Muscle layer of duodenum (tissue), 2 donors: ENCODE measurements at regions not wholly inside any gene's neighbourhood (a gene's known extent, or its start where the extent isn't known, plus 50 kb on each side); places are given as distances from the start of the nearest gene placed in this dataset.

Experiments
- H3K27ac ChIP-seq: one replicate; pipeline ENCODE4 v1.7.0; 2013; ENCODE audit warnings: mild to moderate bottlenecking, low read length
- H3K27me3 ChIP-seq: one replicate; pipeline ENCODE4 v1.7.0; 2013; ENCODE audit warnings: low read depth, mild to moderate bottlenecking, control low read depth, low read length
- H3K36me3 ChIP-seq, 2 donors: one replicate each; pipeline ENCODE4 v1.7.0; 2013; ENCODE audit warnings: low read length in 2 of 2, control low read depth in 1 of 2, mild to moderate bottlenecking in 1 of 2; ENCODE audit not compliant: insufficient read depth in 2 of 2, control insufficient read depth in 1 of 2
- H3K4me1 ChIP-seq, 2 donors: one replicate each; pipeline ENCODE4 v1.7.0; 2013; ENCODE audit warnings: low read length in 2 of 2, mild to moderate bottlenecking in 2 of 2, control low read depth in 1 of 2, moderate library complexity in 1 of 2; ENCODE audit not compliant: insufficient read depth in 2 of 2, control insufficient read depth in 1 of 2
- H3K4me3 ChIP-seq, 2 donors: one replicate each; pipeline ENCODE4 v1.7.0; 2013; ENCODE audit warnings: low read length in 2 of 2, low read depth in 1 of 2, mild to moderate bottlenecking in 1 of 2
- H3K9me3 ChIP-seq, 2 donors: one replicate each; pipeline ENCODE4 v1.7.0; 2013; ENCODE audit warnings: low read length in 2 of 2, control low read depth in 1 of 2, mild to moderate bottlenecking in 1 of 2; ENCODE audit not compliant: control insufficient read depth in 1 of 2
- donor health status: healthy.

DNA sequence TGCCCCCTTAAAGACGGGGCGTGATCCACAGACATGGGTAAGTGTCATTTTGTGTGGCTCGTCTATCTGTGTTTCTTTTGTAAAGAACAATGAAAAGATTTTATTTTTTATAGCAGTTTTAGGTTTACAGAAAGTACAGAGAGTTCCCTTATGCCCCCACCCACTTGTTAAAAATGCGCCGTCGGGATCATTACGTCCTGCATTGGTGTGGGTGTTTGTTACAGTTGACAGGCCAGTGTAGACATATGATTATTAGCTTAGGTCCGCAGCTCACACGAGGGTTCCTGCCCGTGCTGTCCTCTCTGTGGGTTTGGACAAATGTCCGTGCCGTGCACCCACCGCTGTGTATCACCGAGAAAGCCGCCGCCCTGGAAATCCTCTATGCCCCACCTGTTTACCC lies 50.5 kb downstream of the RGS12 start:
- Histone ChIP-seq H3K27me3 (no peaks in the 10 kb centered on the region), H3K4me1 (peaks cover 3 to 12% of the 10 kb centered on the region in 2 donors), H3K4me3 (no peak overlapping the region), H3K9me3 (no peaks in the 10 kb centered on the region), H3K27ac (no peak overlapping the region), H3K36me3 (no peaks in the 10 kb centered on the region)

DNA sequence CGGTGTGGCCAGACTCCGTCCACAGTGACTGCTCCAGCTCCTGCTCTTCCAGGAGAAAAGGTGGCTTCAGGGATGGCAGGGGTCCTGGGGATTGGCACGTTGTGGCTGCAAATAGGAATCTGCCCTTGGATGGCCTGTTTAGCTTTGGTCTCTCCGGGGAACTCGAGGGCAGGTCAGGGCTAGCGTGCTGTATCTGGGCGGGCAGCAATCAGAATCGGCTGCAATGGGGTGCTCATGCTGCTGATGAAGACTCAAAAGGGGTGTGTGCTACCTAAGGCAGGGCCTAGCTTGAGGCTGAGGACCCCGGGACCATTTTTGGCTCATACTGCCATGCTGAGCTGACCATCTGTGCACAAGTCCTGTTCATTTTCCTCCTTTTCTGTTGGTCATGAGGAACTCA lies 51.3 kb downstream of the RGS12 start:
- no peaks in the 10 kb centered on the region for H3K27me3 ChIP-seq
- no peak overlapping the region for H3K27ac ChIP-seq
- no peak overlapping the region for H3K4me3 ChIP-seq
- no peaks in the 10 kb centered on the region for H3K36me3 ChIP-seq
- peaks cover 3 to 12% of the 10 kb centered on the region in 2 donors for H3K4me1 ChIP-seq
- no peaks in the 10 kb centered on the region for H3K9me3 ChIP-seq

DNA sequence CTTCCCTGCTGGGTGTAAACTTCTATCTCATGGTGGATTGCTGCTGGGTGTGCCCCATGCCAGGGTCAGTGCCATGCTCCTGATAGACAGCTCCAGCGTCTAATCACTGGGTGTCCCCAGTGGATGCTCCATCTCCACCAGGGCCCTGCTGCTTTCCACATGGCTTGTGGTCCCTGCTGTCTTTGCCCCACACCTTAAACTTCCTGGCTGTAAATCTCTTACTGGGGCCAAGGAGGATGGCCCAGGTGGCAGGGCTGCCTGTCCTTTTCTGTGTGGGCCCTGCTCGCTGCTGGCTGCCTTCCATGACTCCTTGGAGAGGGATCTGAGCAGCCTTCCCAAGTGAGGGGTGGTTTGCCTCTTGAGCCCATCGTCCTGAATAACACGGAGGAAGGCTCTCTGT lies 51.8 kb downstream of the RGS12 start:
- Histone ChIP-seq H3K9me3 (no peaks in the 10 kb centered on the region), H3K4me3 (no peak overlapping the region), H3K27ac (no peak overlapping the region), H3K36me3 (no peaks in the 10 kb centered on the region), H3K4me1 (peaks cover 3 to 12% of the 10 kb centered on the region in 2 donors), H3K27me3 (no peaks in the 10 kb centered on the region)

DNA sequence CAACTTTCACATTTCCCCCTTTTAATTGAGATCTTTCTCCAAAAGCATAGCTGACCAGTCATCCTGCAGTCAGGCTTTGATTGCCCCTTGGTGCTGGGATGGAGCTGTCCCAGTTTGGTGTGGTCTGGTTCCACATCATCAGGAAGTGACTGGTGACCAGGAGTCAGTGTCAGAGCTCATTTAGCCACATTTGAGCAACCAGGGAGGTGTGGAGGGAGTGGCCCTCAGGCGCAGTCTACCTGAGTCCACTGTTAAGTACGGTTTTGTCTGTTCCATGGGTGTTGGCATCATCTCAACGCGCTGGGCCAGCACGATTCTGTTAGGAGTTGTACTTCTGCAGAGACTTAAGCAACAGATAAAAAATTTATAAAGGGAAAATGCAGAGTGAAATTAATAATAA lies 52.6 kb downstream of the RGS12 start:
- H3K27ac ChIP-seq, result no peak overlapping the region

DNA sequence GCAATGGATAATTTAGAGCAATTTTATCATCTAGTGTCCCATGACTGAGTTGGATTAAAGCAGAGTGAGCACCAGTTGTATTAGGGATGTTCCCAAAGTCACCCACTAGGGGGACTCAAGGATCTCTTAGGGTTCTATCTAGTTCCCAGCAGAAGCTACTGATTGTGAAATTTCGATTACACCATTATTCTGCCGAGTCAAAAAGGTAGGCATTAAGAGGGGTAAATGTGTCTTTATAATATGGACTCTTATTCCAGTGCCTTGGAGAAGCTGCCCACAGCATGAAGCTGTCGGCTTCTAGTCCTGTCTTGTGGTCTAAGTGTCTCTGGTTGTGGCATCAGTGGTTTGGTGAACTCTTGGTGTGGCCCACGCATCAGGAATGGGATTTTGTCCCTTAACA lies 53.3 kb downstream of the RGS12 start:
- H3K27ac ChIP-seq, result no peak overlapping the region
- no peaks in the 10 kb centered on the region for H3K9me3 ChIP-seq
- H3K36me3 ChIP-seq, result no peaks in the 10 kb centered on the region
- no peak overlapping the region for H3K4me3 ChIP-seq
- no peaks in the 10 kb centered on the region for H3K27me3 ChIP-seq
- H3K4me1 ChIP-seq, result peaks cover 3 to 12% of the 10 kb centered on the region in 2 donors

More for the DNA sequence above, 52.6 kb downstream of the RGS12 start:
- Histone ChIP-seq H3K27me3 (no peaks in the 10 kb centered on the region), H3K4me1 (peaks cover 3 to 12% of the 10 kb centered on the region in 2 donors), H3K4me3 (no peak overlapping the region), H3K36me3 (no peaks in the 10 kb centered on the region), H3K9me3 (no peaks in the 10 kb centered on the region)

DNA sequence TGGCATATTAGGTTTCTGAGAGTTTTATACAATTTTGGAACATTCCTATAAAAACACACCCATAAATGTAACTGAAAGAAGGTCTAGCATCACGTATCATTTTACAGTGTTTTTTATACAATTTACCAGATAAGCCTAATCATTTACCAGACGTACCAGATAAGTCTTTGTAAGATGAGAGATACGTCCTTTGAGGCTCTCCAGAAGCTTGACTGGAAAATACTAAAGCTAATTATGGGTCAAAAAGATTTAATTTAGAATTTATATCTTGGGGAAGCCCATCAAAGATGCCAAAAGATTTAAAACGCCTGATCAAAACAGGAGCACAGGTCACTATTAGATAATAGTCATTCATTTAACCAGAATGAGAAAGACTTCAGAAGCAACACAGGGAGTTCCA lies 55.0 kb downstream of the RGS12 start:
- no peaks in the 10 kb centered on the region for H3K9me3 ChIP-seq
- H3K27ac ChIP-seq, result no peak overlapping the region
- no peaks in the 10 kb centered on the region for H3K36me3 ChIP-seq
- H3K27me3 ChIP-seq, result no peaks in the 10 kb centered on the region
- H3K4me1 ChIP-seq, result peaks cover 0 to 5% of the 10 kb centered on the region in 2 donors
- no peak overlapping the region for H3K4me3 ChIP-seq

DNA sequence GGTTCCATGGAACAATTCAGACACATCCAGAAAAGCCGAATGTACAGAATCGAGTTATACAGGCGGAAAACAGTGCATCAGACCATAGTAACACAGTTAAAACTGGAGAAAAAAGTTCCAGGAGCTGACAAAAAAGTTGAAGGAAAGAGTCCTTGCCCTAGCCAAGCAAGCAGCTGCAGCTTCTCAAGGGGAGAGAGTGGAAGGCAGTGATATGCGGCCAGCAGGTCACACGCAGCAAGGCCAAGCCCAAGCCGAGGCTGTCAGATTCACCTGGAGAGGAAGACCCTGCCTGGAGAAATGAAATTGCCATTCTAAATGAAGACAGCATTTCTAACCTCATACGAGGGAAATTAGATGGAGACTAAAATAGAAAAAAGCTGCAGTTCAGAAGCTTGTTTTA lies 55.8 kb downstream of the RGS12 start:
- Histone ChIP-seq H3K36me3 (no peaks in the 10 kb centered on the region), H3K4me3 (no peak overlapping the region), H3K4me1 (peaks cover 0 to 5% of the 10 kb centered on the region in 2 donors), H3K9me3 (no peaks in the 10 kb centered on the region), H3K27me3 (no peaks in the 10 kb centered on the region), H3K27ac (no peak overlapping the region)

DNA sequence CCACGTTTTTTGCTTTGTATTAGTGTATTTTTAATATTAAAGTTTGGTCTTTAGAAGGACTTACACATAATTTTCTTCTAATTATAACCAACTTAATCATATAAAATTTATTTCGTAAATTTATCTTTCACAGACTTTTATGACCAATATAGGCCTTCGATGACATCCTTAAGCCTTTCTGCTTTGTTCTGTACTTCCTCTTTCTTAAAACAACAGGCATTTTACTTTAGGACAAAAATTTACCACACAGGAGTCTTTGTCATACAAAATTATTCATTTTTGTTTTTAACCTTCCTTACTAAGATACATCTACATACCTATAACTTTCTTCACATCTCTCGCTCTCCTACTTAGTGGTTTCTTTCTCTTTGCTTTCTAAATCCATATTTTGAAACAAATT lies 56.3 kb downstream of the RGS12 start:
- H3K4me3 ChIP-seq, result no peak overlapping the region
- no peaks in the 10 kb centered on the region for H3K36me3 ChIP-seq
- H3K27me3 ChIP-seq, result no peaks in the 10 kb centered on the region
- peaks cover 0 to 5% of the 10 kb centered on the region in 2 donors for H3K4me1 ChIP-seq
- no peaks in the 10 kb centered on the region for H3K9me3 ChIP-seq
- H3K27ac ChIP-seq, result no peak overlapping the region

DNA sequence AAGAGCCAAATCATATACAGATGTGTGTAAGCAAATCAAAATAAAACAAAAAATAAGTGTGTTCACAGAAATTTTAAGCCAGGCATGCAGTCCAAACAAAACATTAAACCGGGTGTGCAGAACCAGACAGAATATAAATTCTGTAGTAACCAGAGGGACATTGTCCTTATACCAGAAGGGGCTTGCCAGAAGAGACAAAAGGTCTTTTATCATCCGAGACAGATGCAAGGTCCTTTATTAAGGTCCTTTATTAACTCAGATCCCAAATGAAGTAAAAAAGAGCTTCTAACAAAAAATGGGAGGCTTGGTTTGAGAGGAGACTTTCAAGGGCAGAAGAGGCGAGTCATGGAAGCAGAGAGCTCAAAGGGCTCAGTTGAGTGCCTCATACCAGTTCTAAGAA lies 59.2 kb downstream of the RGS12 start:
- H3K4me1 ChIP-seq, result no peaks in the 10 kb centered on the region
- H3K36me3 ChIP-seq, result no peaks in the 10 kb centered on the region
- no peaks in the 10 kb centered on the region for H3K9me3 ChIP-seq
- no peak overlapping the region for H3K4me3 ChIP-seq
- no peaks in the 10 kb centered on the region for H3K27me3 ChIP-seq
- H3K27ac ChIP-seq, result no peak overlapping the region

DNA sequence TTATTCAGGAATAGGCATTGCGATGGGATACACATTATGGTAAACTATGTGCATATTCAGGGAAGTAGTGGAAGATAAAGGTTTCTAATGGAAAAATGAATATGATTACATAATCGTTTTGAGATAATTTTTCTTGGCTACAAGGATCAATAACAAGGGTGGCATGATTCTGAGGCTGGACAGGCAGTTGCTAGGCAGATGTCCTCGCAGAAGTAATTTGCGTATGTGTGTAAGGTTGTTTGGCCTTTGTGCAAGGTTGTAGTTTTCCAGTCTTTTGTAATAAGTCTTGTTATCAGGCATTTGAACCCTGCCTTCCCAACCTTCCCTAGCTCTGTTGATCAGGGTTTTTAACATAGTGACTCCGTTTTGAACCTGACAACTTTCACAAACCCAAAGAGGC lies 59.7 kb downstream of the RGS12 start:
- no peak overlapping the region for H3K27ac ChIP-seq
- no peak overlapping the region for H3K4me3 ChIP-seq
- H3K4me1 ChIP-seq, result no peaks in the 10 kb centered on the region
- H3K36me3 ChIP-seq, result no peaks in the 10 kb centered on the region
- no peaks in the 10 kb centered on the region for H3K27me3 ChIP-seq
- H3K9me3 ChIP-seq, result no peaks in the 10 kb centered on the region

DNA sequence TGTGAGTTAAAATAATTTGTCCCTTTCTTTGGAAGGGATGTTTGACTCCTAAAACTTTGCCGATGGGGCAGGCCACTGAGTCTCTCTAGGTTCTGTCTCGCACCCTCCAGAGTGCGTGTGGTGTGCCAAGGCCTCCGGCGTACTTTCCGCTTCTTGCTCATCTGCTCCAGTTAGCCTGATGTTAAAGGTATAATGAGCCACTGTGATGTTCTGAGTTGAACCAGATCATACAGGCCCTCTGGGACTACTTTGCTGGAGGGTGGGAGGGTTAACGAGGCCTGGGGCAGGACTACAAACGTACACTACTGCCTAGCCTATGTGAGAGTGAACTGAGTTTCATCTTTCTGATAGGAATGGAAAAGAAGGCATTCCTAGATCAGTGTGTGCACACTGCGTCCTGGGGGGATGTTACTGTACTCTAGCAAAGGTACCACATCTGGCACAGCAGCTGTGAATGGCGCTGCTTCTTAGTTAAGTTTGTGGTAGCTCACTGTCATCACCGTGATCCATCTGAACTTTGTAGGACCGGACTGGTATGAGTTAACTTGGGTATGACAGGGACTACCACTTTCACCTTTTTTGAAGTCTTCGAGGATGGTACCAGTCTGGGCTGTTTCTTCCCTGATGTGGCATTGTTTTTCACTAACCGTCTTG lies 60.2 kb downstream of the RGS12 start:
- H3K9me3 ChIP-seq, result no peaks in the 10 kb centered on the region
- H3K4me1 ChIP-seq, result no peaks in the 10 kb centered on the region
- no peaks in the 10 kb centered on the region for H3K27me3 ChIP-seq
- H3K27ac ChIP-seq, result no peak overlapping the region
- H3K4me3 ChIP-seq, result no peak overlapping the region
- H3K36me3 ChIP-seq, result no peaks in the 10 kb centered on the region

DNA sequence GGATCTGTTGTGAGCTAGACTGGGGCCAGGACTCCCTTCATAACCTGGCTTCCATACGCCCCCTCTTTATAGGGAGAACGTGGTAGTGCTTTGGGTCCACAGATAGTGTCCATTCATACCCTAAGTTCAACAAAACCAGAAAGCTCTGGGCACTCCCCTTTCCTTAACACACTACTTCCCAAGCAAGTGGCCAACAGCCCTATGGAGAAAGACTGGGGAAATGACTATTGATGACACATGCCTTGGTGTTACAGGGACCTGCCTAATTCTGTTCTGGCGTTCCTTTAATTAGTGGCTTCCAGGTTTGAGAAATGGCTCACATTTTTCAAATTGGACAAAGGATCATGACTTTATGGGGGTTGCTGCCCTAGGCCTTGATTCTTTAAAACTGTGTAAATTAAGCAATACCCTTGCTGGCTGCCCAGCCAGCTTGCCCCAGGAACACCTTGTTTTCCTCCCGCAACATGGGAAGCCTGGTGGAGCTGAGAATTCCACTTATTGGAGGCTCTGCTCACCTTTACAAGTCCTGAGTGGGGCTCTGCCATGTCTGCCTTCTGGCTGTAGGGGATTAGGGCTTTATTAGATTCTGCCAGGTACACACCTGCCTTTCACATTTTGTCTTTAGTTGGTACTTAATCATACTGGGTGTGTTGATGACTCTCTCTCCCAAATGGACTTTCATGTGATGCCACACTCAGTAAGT lies 61.1 kb downstream of the RGS12 start:
- H3K4me3 ChIP-seq, result no peak overlapping the region
- no peak overlapping the region for H3K27ac ChIP-seq
- no peaks in the 10 kb centered on the region for H3K36me3 ChIP-seq
- H3K9me3 ChIP-seq, result no peaks in the 10 kb centered on the region
- no peaks in the 10 kb centered on the region for H3K27me3 ChIP-seq
- no peaks in the 10 kb centered on the region for H3K4me1 ChIP-seq
